ENCODE measurements at regions not wholly inside any gene's neighbourhood (a gene's known extent, or its start where the extent isn't known, plus 50 kb on each side); places are given as distances from the start of the nearest gene placed in this dataset.

DNA sequence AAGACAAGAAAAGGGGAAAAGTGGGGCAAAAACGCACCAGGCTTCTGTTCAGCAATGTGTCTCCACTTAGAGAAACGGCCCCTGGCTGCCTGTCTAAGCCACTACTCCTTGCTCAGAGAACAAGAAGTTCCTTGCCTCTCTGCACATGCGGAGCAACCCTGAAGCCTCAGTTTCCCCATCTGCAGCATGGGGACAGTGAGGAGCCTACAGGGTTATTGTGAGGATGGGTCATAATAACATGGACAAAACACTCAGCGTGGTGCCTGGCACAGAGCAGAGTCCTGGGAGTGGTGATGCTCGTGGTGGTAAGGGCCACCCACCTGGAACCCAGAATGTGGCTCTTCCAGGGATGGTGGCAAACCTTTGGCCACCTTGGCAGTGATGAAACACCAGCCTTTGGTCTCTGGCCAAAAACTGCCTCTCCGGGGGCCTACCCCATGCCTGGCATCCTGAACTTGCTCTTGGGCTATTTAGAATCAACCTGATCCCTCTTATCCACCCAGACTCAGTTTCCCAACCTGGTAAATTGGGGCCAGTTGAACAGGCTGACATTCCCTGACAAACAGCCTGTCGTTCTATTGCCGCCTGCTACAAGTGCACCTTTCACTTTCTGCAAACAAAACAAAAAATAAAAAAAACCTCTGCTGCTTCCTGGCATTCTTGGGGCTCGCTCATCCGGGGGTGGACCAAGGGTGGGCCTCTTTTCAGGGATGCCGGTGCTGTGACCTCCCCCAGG is 56.5 kb upstream of the DLK1 start:
- H3K36me3 ChIP-seq = no peaks in the 10 kb centered on the region
- TF ChIP-seq, protein P1, sequence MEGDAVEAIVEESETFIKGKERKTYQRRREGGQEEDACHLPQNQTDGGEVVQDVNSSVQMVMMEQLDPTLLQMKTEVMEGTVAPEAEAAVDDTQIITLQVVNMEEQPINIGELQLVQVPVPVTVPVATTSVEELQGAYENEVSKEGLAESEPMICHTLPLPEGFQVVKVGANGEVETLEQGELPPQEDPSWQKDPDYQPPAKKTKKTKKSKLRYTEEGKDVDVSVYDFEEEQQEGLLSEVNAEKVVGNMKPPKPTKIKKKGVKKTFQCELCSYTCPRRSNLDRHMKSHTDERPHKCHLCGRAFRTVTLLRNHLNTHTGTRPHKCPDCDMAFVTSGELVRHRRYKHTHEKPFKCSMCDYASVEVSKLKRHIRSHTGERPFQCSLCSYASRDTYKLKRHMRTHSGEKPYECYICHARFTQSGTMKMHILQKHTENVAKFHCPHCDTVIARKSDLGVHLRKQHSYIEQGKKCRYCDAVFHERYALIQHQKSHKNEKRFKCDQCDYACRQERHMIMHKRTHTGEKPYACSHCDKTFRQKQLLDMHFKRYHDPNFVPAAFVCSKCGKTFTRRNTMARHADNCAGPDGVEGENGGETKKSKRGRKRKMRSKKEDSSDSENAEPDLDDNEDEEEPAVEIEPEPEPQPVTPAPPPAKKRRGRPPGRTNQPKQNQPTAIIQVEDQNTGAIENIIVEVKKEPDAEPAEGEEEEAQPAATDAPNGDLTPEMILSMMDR (IDR thresholded peaks at IDR 0.05) = no peak
- TF ChIP-seq POLR2A (IDR thresholded peaks at IDR 0.05) (no peak), POLR2AphosphoS5 (IDR thresholded peaks at IDR 0.05) (no peak)
- no peak for DNase-seq (ENCODE audit: low spot score in 2 of 2)
- H3K4me3 ChIP-seq = no peak overlapping the region
- intact Hi-C loops (cut with DNase I; ENCODE audit: low total_unique reads) = no loop called here
- H3K4me1 ChIP-seq = no peaks in the 10 kb centered on the region
- H3K9me3 ChIP-seq = no peaks in the 10 kb centered on the region
- no peak overlapping the region for H3K27ac ChIP-seq
- peaks cover 0 to 19% of the 10 kb centered on the region in 2 donors for H3K27me3 ChIP-seq

- no peaks in the 10 kb centered on the region for H3K36me3 ChIP-seq
- no peaks in the 10 kb centered on the region for H3K4me1 ChIP-seq
- no peaks in the 10 kb centered on the region for H3K9me3 ChIP-seq
- intact Hi-C loops (cut with DNase I; ENCODE audit: low total_unique reads) = no loop called here
- DNase-seq (ENCODE audit: low spot score in 2 of 2) = no peak
- no peak overlapping the region for H3K4me3 ChIP-seq
- H3K27me3 ChIP-seq = peaks cover 0 to 19% of the 10 kb centered on the region in 2 donors
- H3K27ac ChIP-seq = no peak overlapping the region
- TF ChIP-seq POLR2A (IDR thresholded peaks at IDR 0.05) = no peak
- no peak for TF ChIP-seq POLR2AphosphoS5 (IDR thresholded peaks at IDR 0.05)
- TF ChIP-seq, protein P1 (IDR thresholded peaks at IDR 0.05) = no peak
Observed at GRCh38 chr14:100670753-100671049, 56.0 kb upstream of the DLK1 start.

DNA sequence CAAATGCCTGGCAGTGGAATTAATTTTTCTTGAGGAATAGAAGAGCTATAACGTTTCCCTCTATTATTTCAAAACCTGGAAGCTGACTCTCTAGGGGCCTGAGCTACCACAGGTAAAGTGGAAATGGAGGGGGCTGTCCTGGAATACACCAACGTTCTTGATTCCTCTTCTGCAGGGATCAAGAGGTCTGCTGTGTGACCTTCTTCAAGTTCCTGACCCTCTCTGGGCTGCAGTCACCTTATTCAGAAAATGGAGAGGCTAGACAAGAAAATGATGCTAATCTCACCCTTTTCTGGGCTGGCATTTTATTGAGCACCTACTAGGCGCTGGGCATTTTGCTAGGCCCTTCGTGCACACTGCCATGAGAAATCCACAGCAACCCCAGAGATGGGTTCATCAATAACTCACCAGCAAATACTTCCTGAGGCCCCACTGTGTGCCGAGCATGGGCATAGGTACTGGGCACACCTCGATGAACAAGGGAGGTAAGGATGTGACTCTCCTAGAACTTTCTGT is 55.2 kb upstream of the DLK1 start:
- no peaks in the 10 kb centered on the region for H3K36me3 ChIP-seq
- H3K4me1 ChIP-seq = no peaks in the 10 kb centered on the region
- TF ChIP-seq, protein P1 (IDR thresholded peaks at IDR 0.05) = no peak
- TF ChIP-seq POLR2AphosphoS5 (IDR thresholded peaks at IDR 0.05) (no peak), POLR2A (IDR thresholded peaks at IDR 0.05) (no peak)
- intact Hi-C loops (cut with DNase I; ENCODE audit: low total_unique reads) = no loop called here
- H3K9me3 ChIP-seq = no peaks in the 10 kb centered on the region
- no peak for DNase-seq (ENCODE audit: low spot score in 2 of 2)
- peaks cover 0 to 19% of the 10 kb centered on the region in 2 donors for H3K27me3 ChIP-seq
- H3K4me3 ChIP-seq = no peak overlapping the region
- no peak overlapping the region for H3K27ac ChIP-seq

GRCh38 chr14:100671906-100672305 is 54.8 kb upstream of the DLK1 start:
- no peak for DNase-seq (ENCODE audit: low spot score in 2 of 2)
- Histone ChIP-seq H3K36me3 (no peaks in the 10 kb centered on the region), H3K27me3 (peaks cover 0 to 19% of the 10 kb centered on the region in 2 donors), H3K9me3 (no peaks in the 10 kb centered on the region), H3K27ac (no peak overlapping the region), H3K4me3 (no peak overlapping the region), H3K4me1 (no peaks in the 10 kb centered on the region)
- TF ChIP-seq, protein P1 (IDR thresholded peaks at IDR 0.05) = no peak
- TF ChIP-seq POLR2AphosphoS5 (IDR thresholded peaks at IDR 0.05) (no peak), POLR2A (IDR thresholded peaks at IDR 0.05) (no peak)
- intact Hi-C loops (cut with DNase I; ENCODE audit: low total_unique reads) = no loop called here

- Histone ChIP-seq H3K27ac (no peak overlapping the region), H3K9me3 (no peaks in the 10 kb centered on the region), H3K4me1 (peaks cover 0 to 8% of the 10 kb centered on the region in 2 donors), H3K27me3 (peaks cover 0 to 11% of the 10 kb centered on the region in 2 donors), H3K36me3 (no peaks in the 10 kb centered on the region), H3K4me3 (no peak overlapping the region)
- DNase-seq (ENCODE audit: low spot score in 2 of 2) = peak in 1 of 2 donors; percentile 75
- no peak for TF ChIP-seq POLR2A (IDR thresholded peaks at IDR 0.05)
- intact Hi-C loops (cut with DNase I; ENCODE audit: low total_unique reads) = no loop called here
Observed at GRCh38 chr14:100673085-100673806, 53.4 kb upstream of the DLK1 start.

Data from breast epithelium (tissue), 4 donors.